ENCODE measurements at regions not wholly inside any gene's neighbourhood (a gene's known extent, or its start where the extent isn't known, plus 50 kb on each side); places are given as distances from the start of the nearest gene placed in this dataset.

GRCh38 chr20:22465622-22466446 lies 118.5 kb downstream of the FOXA2 start:
- no peak for DNase-seq

- DNase-seq: no peak
These were observed 119.9 kb downstream of the FOXA2 start for GRCh38 chr20:22464312-22465003.

- peak; percentile 17 for DNase-seq
These were observed 121.1 kb downstream of the FOXA2 start for GRCh38 chr20:22462975-22463914.

DNA sequence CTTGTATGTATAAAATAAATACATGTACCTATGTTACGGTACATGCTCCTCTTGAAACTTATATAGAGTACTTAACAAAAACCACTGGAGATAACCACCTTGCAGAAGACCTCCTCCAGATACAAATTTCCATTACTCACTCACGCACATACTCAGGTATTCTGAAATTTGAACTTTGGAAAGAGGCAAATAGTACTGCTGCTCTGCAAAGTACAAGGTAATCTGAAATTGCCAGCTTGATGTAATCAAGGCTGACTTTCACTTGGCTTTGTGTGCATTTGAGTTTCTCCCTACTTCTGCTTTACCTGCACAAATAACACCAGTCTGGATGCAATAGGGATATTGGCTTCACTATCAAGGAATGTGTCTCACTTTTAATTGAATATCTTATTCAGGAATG lies 123.6 kb downstream of the FOXA2 start:
- DNase-seq: no peak

GRCh38 chr20:22460231-22460630 lies 124.1 kb downstream of the FOXA2 start:
- DNase-seq: no peak

- no peak for DNase-seq
These were observed 124.6 kb downstream of the FOXA2 start for GRCh38 chr20:22459754-22460153.

DNA sequence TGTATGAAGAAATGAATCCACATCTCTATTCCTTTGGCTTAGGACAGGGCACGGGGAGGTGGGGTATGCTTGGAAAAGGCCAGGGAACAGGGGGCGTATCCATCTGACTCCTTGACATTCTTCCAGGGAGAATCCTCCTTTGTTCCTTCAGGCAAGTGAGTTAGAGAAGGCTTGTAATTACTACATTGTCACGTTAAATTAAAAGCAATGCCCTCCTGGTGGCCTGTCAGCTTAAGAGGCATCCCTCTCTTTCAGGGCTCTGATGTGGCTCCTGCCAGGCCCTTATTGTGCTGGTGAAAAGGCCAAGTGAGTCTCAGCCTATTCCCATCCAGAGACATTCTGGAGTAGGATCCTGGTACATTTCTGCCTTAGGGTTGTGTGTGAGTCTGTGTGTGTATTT lies 128.3 kb downstream of the FOXA2 start:
- no peak for DNase-seq

DNA sequence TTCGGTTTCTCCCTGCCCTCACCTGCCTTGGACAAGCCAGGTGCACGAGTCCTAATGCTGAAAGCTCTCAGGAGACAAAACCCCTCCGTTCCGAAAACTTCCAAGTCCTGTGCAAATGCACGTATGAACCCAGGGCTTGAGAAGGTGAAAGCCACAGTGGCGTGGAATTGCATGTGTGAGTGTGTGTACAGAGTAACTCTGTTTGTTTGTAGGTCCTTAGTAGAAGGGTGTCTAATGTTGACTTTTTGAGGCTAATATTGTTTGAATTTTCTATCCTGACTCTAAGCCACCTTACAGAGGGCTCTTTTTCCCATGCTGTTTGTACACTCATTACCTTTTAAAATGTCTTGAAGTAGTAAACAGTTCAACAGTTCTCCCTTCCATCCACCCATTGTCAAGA lies 129.1 kb downstream of the FOXA2 start:
- no peak for DNase-seq

- DNase-seq: no peak
These were observed 130.9 kb downstream of the FOXA2 start for GRCh38 chr20:22453244-22454080.

DNA sequence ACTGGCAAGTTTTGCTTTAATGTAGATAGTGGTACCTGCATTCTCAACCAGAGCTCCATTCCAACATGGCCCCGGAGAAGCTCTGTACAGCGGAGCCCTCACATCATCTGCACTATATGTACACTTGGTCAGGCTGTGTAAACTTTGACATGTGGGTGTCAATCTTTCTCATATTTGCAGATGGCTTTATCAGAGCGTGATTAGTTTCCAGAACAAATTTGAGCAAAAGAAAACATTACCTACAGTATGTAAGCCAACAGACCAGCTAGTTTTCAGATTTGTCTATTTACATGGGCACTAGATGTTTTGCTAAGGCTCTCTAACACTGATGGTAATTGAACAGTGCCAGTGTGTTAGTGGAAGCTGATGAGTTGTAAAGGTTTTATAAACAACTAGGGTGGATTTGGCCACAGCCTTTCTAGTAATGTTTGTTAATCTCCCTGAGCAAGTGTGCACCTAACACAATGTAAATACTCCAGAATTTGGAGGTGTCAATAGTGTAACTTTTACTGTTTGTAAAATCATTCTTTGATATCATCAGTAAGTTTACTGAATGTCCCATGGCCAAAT lies 131.8 kb downstream of the FOXA2 start:
- no peak for DNase-seq

DNA sequence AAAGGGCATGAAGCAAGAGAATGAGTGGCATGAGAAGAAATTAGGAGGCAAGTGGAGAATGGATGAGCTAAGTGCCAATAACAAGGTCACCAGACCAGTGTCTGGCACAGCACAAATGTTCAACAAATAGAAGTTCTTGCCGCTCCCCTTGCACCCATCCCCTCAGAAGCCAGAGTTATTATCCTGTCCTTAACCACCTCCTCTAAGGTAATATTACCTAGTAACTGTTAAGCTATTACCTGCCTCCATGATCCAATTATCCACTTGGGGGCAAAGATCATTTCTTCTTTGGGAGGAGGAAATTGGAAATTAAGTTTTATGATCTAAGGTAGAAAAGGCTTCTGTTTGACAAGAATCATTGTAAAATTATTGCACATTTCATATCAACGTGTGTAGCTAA lies 133.8 kb downstream of the FOXA2 start:
- DNase-seq: no peak

GRCh38 chr20:22449188-22449973 lies 135.0 kb downstream of the FOXA2 start:
- DNase-seq: no peak

DNA sequence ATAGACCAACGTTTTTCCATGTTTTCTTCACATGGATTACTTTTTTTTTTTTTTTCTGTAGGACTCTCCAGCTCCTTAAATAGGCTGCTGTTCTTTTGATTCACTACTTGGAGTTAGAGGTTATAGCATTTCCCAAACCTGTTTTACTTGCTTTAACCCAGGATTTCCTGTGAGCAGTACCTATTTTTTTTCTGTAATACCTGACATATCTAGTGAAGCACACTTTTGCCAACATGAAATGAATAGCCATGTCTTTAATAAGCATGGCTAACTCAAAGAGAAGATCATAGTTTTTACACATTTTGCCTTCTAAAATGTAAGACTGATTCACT lies 137.0 kb downstream of the FOXA2 start:
- DNase-seq: no peak

GRCh38 chr20:22446613-22447446 lies 137.5 kb downstream of the FOXA2 start:
- no peak for DNase-seq

- no peak for DNase-seq
These were observed 142.1 kb downstream of the FOXA2 start for GRCh38 chr20:22442318-22442717.

GRCh38 chr20:22438926-22439325 lies 145.4 kb downstream of the FOXA2 start:
- peak; percentile 18 for DNase-seq

- DNase-seq: no peak
These were observed 146.0 kb downstream of the FOXA2 start for GRCh38 chr20:22438346-22438745.

GRCh38 chr20:22437354-22437753 lies 147.0 kb downstream of the FOXA2 start:
- no peak for DNase-seq

GRCh38 chr20:22431419-22431818 lies 153.0 kb downstream of the FOXA2 start:
- no peak for DNase-seq

- no peak for DNase-seq
These were observed 153.6 kb downstream of the FOXA2 start for GRCh38 chr20:22430746-22431168.
